ENCODE measurements at regions not wholly inside any gene's neighbourhood (a gene's known extent, or its start where the extent isn't known, plus 50 kb on each side); places are given as distances from the start of the nearest gene placed in this dataset.

DNA sequence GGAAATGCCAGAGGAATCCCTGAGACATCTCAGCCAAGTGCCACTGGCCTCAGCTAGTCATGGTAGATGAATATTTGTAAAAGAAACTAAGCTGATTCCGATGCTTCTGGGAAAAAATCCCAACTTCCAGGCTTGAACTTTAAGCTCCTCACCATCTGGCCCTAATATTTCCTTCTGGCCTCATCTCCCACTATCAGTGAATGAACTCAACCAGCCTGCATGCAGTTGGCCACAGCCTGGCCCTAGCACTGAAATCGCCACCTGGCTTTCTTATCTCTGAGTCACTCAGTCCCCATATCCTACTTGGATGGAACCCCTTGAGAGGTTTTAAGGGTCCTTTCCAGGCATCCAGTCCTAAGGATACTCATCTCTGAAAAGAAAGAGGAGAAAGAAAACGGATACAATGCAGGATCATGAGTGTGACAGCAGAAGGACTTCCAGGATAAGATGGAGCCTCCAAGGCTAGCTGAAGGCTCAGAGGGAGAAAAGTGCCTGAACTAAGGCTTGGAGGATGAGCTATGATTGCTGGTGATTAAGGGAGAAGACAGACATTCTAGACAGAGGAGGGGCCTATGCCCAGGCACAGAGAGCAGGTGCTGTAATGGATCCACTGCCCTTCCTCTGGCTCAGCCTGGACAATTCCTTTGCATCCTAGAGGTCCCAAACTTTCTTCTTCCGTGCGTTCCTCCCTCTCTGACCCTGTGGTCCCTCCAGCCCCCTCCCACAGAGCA lies 141.5 kb upstream of the MYCN start:
- no peak overlapping the region for H3K14ac ChIP-seq (ENCODE audit: insufficient read length)
- DNase-seq (ENCODE audit: low read depth in 1 of 2, low spot score in 2 of 2) (no peak), FAIRE-seq (no peak)
- H3K4me3 ChIP-seq (ENCODE audit: extremely low read depth in 1 of 4, insufficient read depth in 2 of 4, low read depth in 3 of 4, low read length in 4 of 4): no peak overlapping the region
- peaks cover 0 to 7% (median 2%) of the 10 kb centered on the region in 4 experiments; a peak in 3 of 7 replicates for H3K4me1 ChIP-seq (replicated peaks in 1 of 4; ENCODE audit: control insufficient read depth in 3 of 4, insufficient read depth in 4 of 4, low read length in 3 of 4)
- H4K20me1 ChIP-seq (replicated peaks in 1 of 2; ENCODE audit: control insufficient read depth in 1 of 2, insufficient read depth in 2 of 2, low read length in 2 of 2): no peaks in the 10 kb centered on the region
- H3K23ac ChIP-seq (ENCODE audit: insufficient read length): no peak overlapping the region
- H3K23me2 ChIP-seq (ENCODE audit: low read depth, low read length): no peaks in the 10 kb centered on the region
- no peak overlapping the region for H3K27ac ChIP-seq (ENCODE audit: low read depth, low read length)
- H2BK15ac ChIP-seq (ENCODE audit: low read length): no peak overlapping the region
- no peak overlapping the region for H4K5ac ChIP-seq (ENCODE audit: insufficient read length, low read depth, low read length)
- no peaks in the 10 kb centered on the region for H3K9me3 ChIP-seq (ENCODE audit: insufficient read depth in 2 of 2, low read depth in 1 of 2, low read length in 1 of 2)
- H2BK120ac ChIP-seq (replicated peaks; ENCODE audit: low read depth, low read length): no peak overlapping the region
- no peak overlapping the region for H3K18ac ChIP-seq (ENCODE audit: extremely low read depth, low read length)
- H3K79me1 ChIP-seq (ENCODE audit: low read depth, low read length): no peaks in the 10 kb centered on the region
- ChIA-PET CTCF (ENCODE audit: partially characterized antibody) (interaction anchor here (0.7 to 5.5 kb wide), 28 partner anchors 9 to 714 kb away, joined by 3 to 47 read pairs (median 5); partner anchors contain the start of gene MYCN), POLR2A (ENCODE audit: partially characterized antibody) (no interaction called here)
- 83% methylated on average over 5 of the region's 5 CpGs; no CpG with 5 or more reads in 1 of the 2 experiments for WGBS, 2 experiments (ENCODE audit: extremely low coverage in 1 of 2, insufficient coverage in 1 of 2, insufficient read length in 1 of 2, insufficient replicate concordance in 2 of 2, low coverage in 1 of 2, low lambda C conversion rate in 2 of 2, missing lambda C conversion rate in 1 of 2)
- no peaks in the 10 kb centered on the region for H3K79me2 ChIP-seq (ENCODE audit: control insufficient read depth in 1 of 2, insufficient read depth in 2 of 2, low read length in 2 of 2)
- H2AFZ ChIP-seq (ENCODE audit: low read length): no peak overlapping the region
- no peaks in the 10 kb centered on the region for H3K36me3 ChIP-seq (ENCODE audit: control insufficient read depth in 2 of 4, insufficient read depth in 4 of 4, low read length in 3 of 4)
- TF ChIP-seq TEAD4 (IDR thresholded peaks at IDR 0.05; ENCODE audit: low read depth, low read length): no peak
- no peak for TF ChIP-seq SP2 (IDR thresholded peaks at IDR 0.05; ENCODE audit: low read length)
- TF ChIP-seq RBBP5 (IDR thresholded peaks at IDR 0.05; ENCODE audit: borderline replicate concordance, low read depth, low read length): no peak
- TF ChIP-seq CBX8 (IDR thresholded peaks at IDR 0.05; ENCODE audit: borderline replicate concordance, low read depth, low read length): no peak
- TF ChIP-seq ASH2L (IDR thresholded peaks at IDR 0.05; ENCODE audit: low read length): no peak
- TF ChIP-seq POLR2A (IDR thresholded peaks at IDR 0.05; ENCODE audit: control extremely low read depth in 1 of 2, low read depth in 2 of 2, low read length in 2 of 2): no peak
- no peak overlapping the region for H2BK5ac ChIP-seq (ENCODE audit: low read depth, low read length)
- H4K91ac ChIP-seq (replicated peaks; ENCODE audit: insufficient read length, low read length): no peak overlapping the region
- H2BK20ac ChIP-seq (ENCODE audit: low read length): no peak overlapping the region
- no peak overlapping the region for H3K9ac ChIP-seq (replicated peaks in 1 of 4; ENCODE audit: extremely low read depth in 1 of 4, low read depth in 3 of 4, low read length in 3 of 4)
- H3K4me2 ChIP-seq (ENCODE audit: insufficient read depth in 1 of 2, low read depth in 2 of 2, low read length in 2 of 2): no peak overlapping the region
- H3K27me3 ChIP-seq (replicated peaks in 1 of 4; ENCODE audit: control insufficient read depth in 3 of 4, extremely low read depth in 1 of 4, insufficient read depth in 3 of 4, low read length in 3 of 4): no peaks in the 10 kb centered on the region
- 0 out of 2 replicates have a peak overlapping the region, but pooled peaks have one; percentile 2 for H2BK12ac ChIP-seq (ENCODE audit: low read depth, low read length)
- H3K56ac ChIP-seq (replicated peaks; ENCODE audit: insufficient read length, low read depth, low read length): no peak overlapping the region
- no peak overlapping the region for H4K8ac ChIP-seq (ENCODE audit: extremely low read depth, insufficient read depth, low read length)
- H3K4ac ChIP-seq (replicated peaks; ENCODE audit: insufficient read length, low read depth, low read length): no peak overlapping the region
- H2AK5ac ChIP-seq (ENCODE audit: low read depth, low read length): no peak overlapping the region
